ENCODE measurements at regions not wholly inside any gene's neighbourhood (a gene's known extent, or its start where the extent isn't known, plus 50 kb on each side); places are given as distances from the start of the nearest gene placed in this dataset.

DNA sequence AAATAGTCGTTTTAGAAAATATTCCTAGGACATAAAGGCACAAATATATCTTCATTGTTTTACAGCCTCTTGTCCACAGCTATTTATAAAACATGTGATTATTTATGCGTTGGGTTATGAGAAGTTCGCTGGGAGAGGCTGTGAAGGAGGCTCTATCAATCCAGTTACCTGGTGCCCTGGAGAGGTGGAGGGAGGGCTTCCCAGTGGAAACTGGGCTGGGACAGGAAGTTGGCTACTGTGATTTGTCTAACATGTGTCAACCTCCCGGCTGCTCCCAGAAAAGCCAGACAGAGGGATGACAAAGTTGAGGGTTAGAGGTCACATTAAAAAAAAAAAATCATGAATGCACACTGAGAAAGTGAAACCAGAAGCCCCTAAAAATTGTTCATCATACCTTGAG, 346.5 kb downstream of the ZNF536 start:
- intact Hi-C loops (cut with micrococcal nuclease), result no loop called here
- no peak for DNase-seq
- Histone ChIP-seq H3K4me1 (peaks cover 21% of the 10 kb centered on the region), H3K27ac (replicated peaks) (peak overlapping the region; percentile 92), H3K27me3 (ENCODE audit: low read depth) (no peaks in the 10 kb centered on the region), H3K36me3 (no peaks in the 10 kb centered on the region), H3K4me3 (peak overlapping the region; percentile 77), H3K9me3 (replicated peaks) (no peaks in the 10 kb centered on the region)
- TF ChIP-seq, protein P1, sequence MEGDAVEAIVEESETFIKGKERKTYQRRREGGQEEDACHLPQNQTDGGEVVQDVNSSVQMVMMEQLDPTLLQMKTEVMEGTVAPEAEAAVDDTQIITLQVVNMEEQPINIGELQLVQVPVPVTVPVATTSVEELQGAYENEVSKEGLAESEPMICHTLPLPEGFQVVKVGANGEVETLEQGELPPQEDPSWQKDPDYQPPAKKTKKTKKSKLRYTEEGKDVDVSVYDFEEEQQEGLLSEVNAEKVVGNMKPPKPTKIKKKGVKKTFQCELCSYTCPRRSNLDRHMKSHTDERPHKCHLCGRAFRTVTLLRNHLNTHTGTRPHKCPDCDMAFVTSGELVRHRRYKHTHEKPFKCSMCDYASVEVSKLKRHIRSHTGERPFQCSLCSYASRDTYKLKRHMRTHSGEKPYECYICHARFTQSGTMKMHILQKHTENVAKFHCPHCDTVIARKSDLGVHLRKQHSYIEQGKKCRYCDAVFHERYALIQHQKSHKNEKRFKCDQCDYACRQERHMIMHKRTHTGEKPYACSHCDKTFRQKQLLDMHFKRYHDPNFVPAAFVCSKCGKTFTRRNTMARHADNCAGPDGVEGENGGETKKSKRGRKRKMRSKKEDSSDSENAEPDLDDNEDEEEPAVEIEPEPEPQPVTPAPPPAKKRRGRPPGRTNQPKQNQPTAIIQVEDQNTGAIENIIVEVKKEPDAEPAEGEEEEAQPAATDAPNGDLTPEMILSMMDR (IDR thresholded peaks at IDR 0.05; ENCODE audit: borderline replicate concordance), result no peak

DNA sequence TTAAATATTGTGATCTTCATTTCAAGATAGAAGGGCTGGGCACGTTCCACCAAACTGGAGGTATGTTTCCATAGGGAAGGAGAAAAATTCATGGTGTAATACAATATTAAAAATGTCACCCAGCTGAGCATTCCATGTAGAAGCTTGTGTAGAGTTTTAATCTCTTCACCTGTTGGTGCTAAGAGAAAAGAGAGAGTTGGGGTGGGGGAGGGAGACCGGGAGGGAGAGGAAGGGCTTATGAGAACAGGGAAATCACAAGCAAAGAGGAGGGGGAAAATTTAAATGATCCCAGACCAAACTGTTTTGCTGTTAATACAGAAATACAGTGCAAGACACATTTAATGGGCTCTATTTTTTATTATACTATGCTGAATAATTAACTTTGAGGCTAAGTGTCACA, 345.8 kb downstream of the ZNF536 start:
- intact Hi-C loops (cut with micrococcal nuclease), result no loop called here
- Histone ChIP-seq H3K36me3 (no peaks in the 10 kb centered on the region), H3K27me3 (ENCODE audit: low read depth) (no peaks in the 10 kb centered on the region), H3K27ac (replicated peaks) (peak overlapping the region; percentile 92), H3K4me3 (no peak overlapping the region), H3K4me1 (peaks cover 21% of the 10 kb centered on the region), H3K9me3 (replicated peaks) (no peaks in the 10 kb centered on the region)
- no peak for DNase-seq
- TF ChIP-seq, protein P1 (IDR thresholded peaks at IDR 0.05; ENCODE audit: borderline replicate concordance), result no peak

DNA sequence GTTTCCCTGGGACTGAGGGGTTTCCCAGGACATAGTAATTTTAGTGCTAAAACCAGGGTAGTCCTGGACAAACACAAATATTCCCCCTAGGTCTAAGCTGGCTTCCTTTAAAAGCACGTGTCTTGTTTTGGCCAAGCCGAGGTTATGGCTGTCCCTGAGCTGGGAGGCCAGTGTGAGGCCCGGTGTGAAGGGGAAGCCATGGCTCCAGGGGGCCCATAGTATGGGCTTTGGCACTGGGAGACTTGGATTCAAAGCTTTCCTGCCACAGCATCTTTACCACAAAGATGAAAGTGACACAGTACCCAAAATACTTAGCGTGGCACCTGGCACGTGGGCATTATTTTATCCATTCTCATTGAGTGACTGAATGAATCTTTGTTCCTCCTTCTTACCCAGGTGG, 345.2 kb downstream of the ZNF536 start:
- intact Hi-C loops (cut with micrococcal nuclease), result no loop called here
- no peaks in the 10 kb centered on the region for H3K9me3 ChIP-seq (replicated peaks)
- no peaks in the 10 kb centered on the region for H3K27me3 ChIP-seq (ENCODE audit: low read depth)

DNA sequence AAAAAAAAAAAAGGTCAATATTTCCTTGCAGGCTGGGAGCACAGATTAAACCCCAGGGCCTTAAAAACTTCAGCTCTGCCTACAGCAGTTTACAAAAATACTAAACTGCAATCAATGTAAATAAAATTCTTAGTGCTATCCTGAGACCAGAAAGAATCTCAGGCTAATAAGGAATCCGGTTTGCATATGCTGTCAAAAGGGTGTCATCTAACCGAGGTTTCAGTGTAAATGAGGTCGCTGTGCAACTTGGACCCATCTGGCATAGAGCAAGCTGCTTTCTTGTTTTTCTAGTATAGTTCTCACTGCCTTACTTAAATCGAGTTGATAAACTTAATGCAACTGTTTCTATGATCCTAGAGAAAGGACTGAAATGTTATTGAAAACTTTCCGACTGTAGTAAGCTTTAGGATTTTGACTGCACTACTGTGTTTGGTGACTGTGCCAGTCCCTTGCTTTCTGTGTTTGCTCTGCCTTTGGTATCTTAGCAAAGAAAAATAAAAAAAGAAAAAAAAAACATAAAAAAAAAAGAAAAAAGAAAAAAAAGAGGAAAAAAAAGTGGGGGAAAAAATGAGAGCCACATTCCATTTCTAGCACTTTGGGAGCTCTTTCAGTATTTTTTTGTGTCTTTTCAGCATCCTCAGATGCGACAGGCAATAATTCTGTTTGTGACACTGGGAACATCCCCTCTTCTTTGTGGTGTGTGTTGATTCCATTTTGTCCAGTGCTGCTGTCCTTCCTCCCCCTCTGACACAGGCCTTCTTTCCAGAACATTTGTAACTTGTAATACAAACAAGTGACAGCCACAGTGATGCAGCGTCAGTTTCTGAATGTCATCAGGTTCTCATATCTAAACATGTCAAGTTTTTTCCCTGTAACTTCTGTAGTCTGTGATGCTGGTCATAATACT, 340.5 kb downstream of the ZNF536 start:
- Histone ChIP-seq H3K4me1 (no peaks in the 10 kb centered on the region), H3K9me3 (replicated peaks) (no peaks in the 10 kb centered on the region), H3K27me3 (ENCODE audit: low read depth) (peaks cover 35% of the 10 kb centered on the region), H3K4me3 (no peak overlapping the region), H3K27ac (replicated peaks) (no peak overlapping the region), H3K36me3 (no peaks in the 10 kb centered on the region)
- TF ChIP-seq, protein P1 (IDR thresholded peaks at IDR 0.05; ENCODE audit: borderline replicate concordance), result no peak
- intact Hi-C loops (cut with micrococcal nuclease), result no loop called here
- DNase-seq, result no peak

More for the DNA sequence above, 345.2 kb downstream of the ZNF536 start:
- Histone ChIP-seq H3K27ac (replicated peaks) (no peak overlapping the region), H3K4me3 (no peak overlapping the region), H3K36me3 (no peaks in the 10 kb centered on the region), H3K4me1 (peaks cover 21% of the 10 kb centered on the region)
- DNase-seq, result no peak
- TF ChIP-seq, protein P1 (IDR thresholded peaks at IDR 0.05; ENCODE audit: borderline replicate concordance), result no peak

DNA sequence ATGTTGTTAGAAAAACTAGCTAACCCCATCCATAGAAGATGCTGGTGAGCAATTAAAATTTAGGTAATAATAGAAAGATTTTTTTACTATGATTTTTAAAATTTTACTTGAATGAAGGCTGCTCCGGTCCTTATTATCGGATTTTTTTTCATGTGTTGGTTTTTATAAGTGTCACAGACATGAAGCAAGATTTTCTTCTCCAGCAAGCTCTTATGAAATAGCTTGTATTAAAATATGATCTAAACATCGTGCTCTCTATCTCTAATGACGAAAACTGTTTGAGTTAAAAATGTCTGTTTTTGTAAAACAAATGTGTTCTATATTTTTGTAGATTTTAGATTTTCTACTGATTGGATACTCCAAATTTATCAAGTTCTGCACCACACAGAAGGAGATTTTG, 339.6 kb downstream of the ZNF536 start:
- H3K36me3 ChIP-seq, result no peaks in the 10 kb centered on the region
- H3K4me3 ChIP-seq, result no peak overlapping the region
- peaks cover 35% of the 10 kb centered on the region for H3K27me3 ChIP-seq (ENCODE audit: low read depth)
- no peaks in the 10 kb centered on the region for H3K9me3 ChIP-seq (replicated peaks)
- H3K4me1 ChIP-seq, result no peaks in the 10 kb centered on the region
- intact Hi-C loops (cut with micrococcal nuclease), result no loop called here
- no peak overlapping the region for H3K27ac ChIP-seq (replicated peaks)
- DNase-seq, result no peak
- TF ChIP-seq, protein P1 (IDR thresholded peaks at IDR 0.05; ENCODE audit: borderline replicate concordance), result no peak

Data from left ventricle myocardium inferior (tissue), 1 donor.